Esophagus squamous epithelium (tissue), 5 donors: ENCODE measurements at regions not wholly inside any gene's neighbourhood (a gene's known extent, or its start where the extent isn't known, plus 50 kb on each side); places are given as distances from the start of the nearest gene placed in this dataset.
"Not testable (repeated sequence)": the region's sequence is repeated elsewhere in the genome, so short reads cannot be mapped to it uniquely, and the experiment has no call there.

Experiments used
- DNase-seq: peaks from one replicate; lab custom pipeline; 2025; lab: John Stamatoyannopoulos, UW
- H3K27ac ChIP-seq, 4 donors: fragments of 200-600 bp; sonication (generic); one replicate each; pipeline ENCODE4 v1.5.1; 2016 to 2019; ENCODE audit warnings: mild to moderate bottlenecking in 1 of 4
- H3K27me3 ChIP-seq, 4 donors: fragments of 200-600 bp; sonication (generic); 1 replicate in 3 of 4; 2 replicates in 1 of 4; pipeline versions ENCODE4 v1.5.1 to v1.6.0; 2017 to 2021; ENCODE audit warnings: antibody characterized with exemption in 1 of 4
- H3K36me3 ChIP-seq, 3 donors: fragments of 200-600 bp; sonication (generic); one replicate each; pipeline ENCODE4 v1.5.1; 2016 to 2019
- H3K4me1 ChIP-seq, 3 donors: fragments of 200-600 bp; sonication (generic); one replicate each; pipeline ENCODE4 v1.5.1; 2017 to 2019
- H3K4me3 ChIP-seq, 4 donors: fragments of 200-600 bp; sonication (generic); 1 replicate in 3 of 4; 2 replicates in 1 of 4; pipeline ENCODE4 v1.5.1; 2016 to 2019; ENCODE audit warnings: mild to moderate bottlenecking in 2 of 4, moderate library complexity in 1 of 4
- H3K9me3 ChIP-seq, 3 donors: fragments of 200-600 bp; sonication (generic); one replicate each; pipeline ENCODE4 v1.5.1; 2016 to 2019
- CTCF ChIP-seq, 6 experiments: fragments of 450-650 bp in 4 of 6; fragments of 200-600 bp in 2 of 6; sonication (generic) in 2 of 6; IDR thresholded peaks; one replicate each; pipeline ENCODE4 v1.5.1; 2016 to 2019; ENCODE audit warnings: antibody characterized with exemption in 6 of 6, mild to moderate bottlenecking in 4 of 6, moderate library complexity in 4 of 6
- POLR2A ChIP-seq, 4 donors: fragments of 450-650 bp; IDR thresholded peaks; one replicate each; pipeline ENCODE4 v1.6.1; 2017; ENCODE audit warnings: antibody characterized with exemption in 4 of 4, mild to moderate bottlenecking in 4 of 4, moderate library complexity in 3 of 4
- WGBS, 2 donors: methylation state at CpG; one replicate each; pipeline ENCODE4 v1.1.5; 2018; 5-methylcytosine and 5-hydroxymethylcytosine counted together
- intact Hi-C: fragments of 100-400 bp; cut with DNase I; formaldehyde crosslinking; loops from one replicate; pipeline ENCODE4 v1.15.0; 2022
- donor health status: DM: yes; HTN: yes; CAD: no.

- TF ChIP-seq POLR2A (IDR thresholded peaks at IDR 0.05), result no peak
- no peak for TF ChIP-seq CTCF (IDR thresholded peaks at IDR 0.05)
- intact Hi-C loops, result no loop called here
- Histone ChIP-seq H3K9me3 (no peaks in the 10 kb centered on the region), H3K4me1 (no peaks in the 10 kb centered on the region), H3K36me3 (no peaks in the 10 kb centered on the region), H3K4me3 (no peak overlapping the region), H3K27ac (no peak overlapping the region), H3K27me3 (no peaks in the 10 kb centered on the region)
- 88 to 95% methylated on average over 1 of the region's 1 CpG for WGBS, 2 donors
- no peak for DNase-seq
Measured at GRCh38 chr16:26627958-26628357, 438.8 kb upstream of the C16orf82 start.

DNA sequence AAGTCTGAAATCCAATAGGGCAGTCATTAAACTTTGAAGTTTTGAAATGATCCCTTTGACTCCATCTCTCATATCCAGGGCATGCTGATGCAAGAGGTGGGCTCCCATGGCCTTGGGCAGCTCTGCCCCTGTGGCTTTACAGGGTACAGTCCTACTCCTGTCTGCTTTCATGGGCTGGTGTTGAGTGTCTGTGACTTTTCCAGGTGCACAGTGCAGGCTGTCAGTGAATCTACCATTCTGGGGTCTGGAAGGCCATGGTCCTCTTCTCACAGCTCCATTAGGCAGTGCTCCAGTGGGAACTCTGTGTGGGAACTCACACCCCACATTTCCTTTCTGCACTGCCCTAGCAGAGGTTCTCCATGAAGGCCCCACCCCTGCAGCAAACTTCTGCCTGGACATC lies 435.4 kb upstream of the C16orf82 start:
- H3K36me3 ChIP-seq, H3K27me3 ChIP-seq, H3K27ac ChIP-seq, H3K4me3 ChIP-seq, H3K4me1 ChIP-seq, H3K9me3 ChIP-seq, DNase-seq, intact Hi-C loops: not testable (repeated sequence)

- Histone ChIP-seq H3K4me1 (no peaks in the 10 kb centered on the region), H3K9me3 (no peaks in the 10 kb centered on the region), H3K4me3 (no peak overlapping the region), H3K27me3 (no peaks in the 10 kb centered on the region), H3K27ac (no peak overlapping the region), H3K36me3 (no peaks in the 10 kb centered on the region)
- intact Hi-C loops, result no loop called here
- no peak for TF ChIP-seq CTCF (IDR thresholded peaks at IDR 0.05)
- no peak for TF ChIP-seq POLR2A (IDR thresholded peaks at IDR 0.05)
- no peak for DNase-seq
- WGBS, 2 donors, result 80 to 83% methylated on average over 5 of the region's 5 CpGs
Measured at GRCh38 chr16:26642047-26642664, 424.6 kb upstream of the C16orf82 start.

- Histone ChIP-seq H3K4me1 (no peaks in the 10 kb centered on the region), H3K27me3 (no peaks in the 10 kb centered on the region), H3K27ac (no peak overlapping the region), H3K4me3 (no peak overlapping the region), H3K36me3 (no peaks in the 10 kb centered on the region), H3K9me3 (no peaks in the 10 kb centered on the region)
- 60% methylated on average over 1 to 3 of the region's 3 CpGs for WGBS, 2 donors
- no peak for DNase-seq
- TF ChIP-seq POLR2A (IDR thresholded peaks at IDR 0.05) (no peak), CTCF (IDR thresholded peaks at IDR 0.05) (no peak)
- intact Hi-C loops, result no loop called here
Measured at GRCh38 chr16:26643519-26643918, 423.2 kb upstream of the C16orf82 start.

DNA sequence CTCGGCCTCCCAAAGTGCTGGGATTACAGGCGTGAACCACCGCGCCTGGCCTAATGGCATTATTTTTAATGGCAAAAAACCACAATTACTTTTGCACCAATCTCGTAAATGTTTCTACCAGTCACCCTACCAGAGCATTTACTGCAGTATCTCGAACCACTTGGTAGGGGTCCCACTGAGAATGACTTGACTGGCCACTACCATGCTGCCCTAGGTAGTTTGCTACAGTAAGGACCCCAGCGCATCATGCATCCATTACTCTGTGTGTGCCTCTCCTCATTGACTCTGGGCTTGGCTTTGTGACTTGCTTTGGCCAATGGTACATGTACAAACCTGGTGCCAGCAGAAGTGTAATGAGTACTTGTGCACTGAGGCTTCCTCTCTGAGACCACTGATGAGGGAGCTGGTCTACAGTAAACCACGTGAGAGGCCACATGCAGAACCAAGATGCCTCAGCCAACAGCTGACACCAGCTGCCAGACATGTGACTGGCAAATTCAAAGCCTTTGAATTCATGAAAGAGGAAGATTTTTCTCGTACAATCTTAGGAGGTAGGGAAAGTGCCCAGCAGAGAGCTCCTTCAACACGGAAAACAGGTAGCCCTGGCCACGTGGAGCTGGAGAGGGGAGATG lies 421.7 kb upstream of the C16orf82 start:
- Histone ChIP-seq H3K36me3 (no peaks in the 10 kb centered on the region), H3K4me1 (no peaks in the 10 kb centered on the region), H3K9me3 (no peaks in the 10 kb centered on the region), H3K27ac (no peak overlapping the region), H3K27me3 (no peaks in the 10 kb centered on the region), H3K4me3 (no peak overlapping the region)
- no peak for DNase-seq
- TF ChIP-seq POLR2A (IDR thresholded peaks at IDR 0.05) (no peak), CTCF (IDR thresholded peaks at IDR 0.05) (no peak)
- intact Hi-C loops, result no loop called here
- WGBS, 2 donors, result 57 to 75% methylated on average over 10 to 11 of the region's 11 CpGs
